OCI-LY1 (cell line): ENCODE measurements at regions not wholly inside any gene's neighbourhood (a gene's known extent, or its start where the extent isn't known, plus 50 kb on each side); places are given as distances from the start of the nearest gene placed in this dataset.

Experiments used
- CTCF ChIP-seq: fragments of 200-600 bp; sonication (generic), shearing (Covaris generic); IDR thresholded peaks from 2 replicates; pipeline ENCODE4 v1.5.1; 2017; ENCODE audit warnings: mild to moderate bottlenecking, antibody characterized with exemption, low read length, moderate library complexity, mixed read lengths
- EZH2 ChIP-seq: fragments of 200-600 bp; sonication (generic), shearing (Covaris generic); IDR thresholded peaks from 2 replicates; pipeline ENCODE4 v1.8.0; 2017; ENCODE audit warnings: borderline replicate concordance, mixed run types, mild to moderate bottlenecking, antibody characterized with exemption, low read length, moderate library complexity, mixed read lengths

- TF ChIP-seq CTCF: no peak
- TF ChIP-seq EZH2: no peak
Observed at GRCh38 chr9:18347386-18348082, 126.4 kb upstream of the ADAMTSL1 start.
